Body of pancreas (tissue), 4 donors: ENCODE measurements at regions not wholly inside any gene's neighbourhood (a gene's known extent, or its start where the extent isn't known, plus 50 kb on each side); places are given as distances from the start of the nearest gene placed in this dataset.

Experiments
- ATAC-seq: fragments of 150-250 bp; one replicate; pipeline ENCODE4 v1.9.1; 2016
- DNase-seq, 4 donors: peaks; one replicate each; pipeline ENCODE4 v3.0.0-alpha.2; 2019
- H3K27ac ChIP-seq, 4 donors: fragments of 200-600 bp; sonication (generic); 1 replicate in 3 of 4; 2 replicates in 1 of 4; pipeline versions ENCODE4 v1.5.1 to v1.6.1; 2016 to 2019; ENCODE audit warnings: mild to moderate bottlenecking in 1 of 4, mixed read lengths in 1 of 4, moderate library complexity in 1 of 4
- H3K27me3 ChIP-seq, 2 donors: fragments of 200-600 bp; sonication (generic); one replicate each; pipeline ENCODE4 v1.6.0; 2016; ENCODE audit warnings: mild to moderate bottlenecking in 1 of 2
- H3K36me3 ChIP-seq, 2 donors: fragments of 200-600 bp; sonication (generic); replicated peaks in 1 of 2; 2 replicates each; pipeline ENCODE4 v1.5.1; 2016; ENCODE audit warnings: low read depth in 2 of 2; ENCODE audit not compliant: insufficient read depth in 1 of 2
- H3K4me1 ChIP-seq: fragments of 200-600 bp; sonication (generic); one replicate; pipeline ENCODE4 v1.6.0; 2016
- H3K4me3 ChIP-seq, 2 donors: fragments of 200-600 bp; sonication (generic); 1 replicate in 1 of 2; 2 replicates in 1 of 2; pipeline ENCODE4 v1.5.1; 2016 to 2019
- H3K9me3 ChIP-seq, 3 donors: fragments of 200-600 bp; sonication (generic); 1 replicate in 2 of 3; 2 replicates in 1 of 3; pipeline ENCODE4 v1.5.1; 2016
- CTCF ChIP-seq, 7 experiments: fragments of 450-650 bp in 4 of 7; fragments of 200-600 bp in 3 of 7; sonication (generic) in 3 of 7; IDR thresholded peaks; one replicate each; pipeline ENCODE4 v1.5.1; 2016 to 2019; ENCODE audit warnings: antibody characterized with exemption in 7 of 7
- POLR2A ChIP-seq, 3 donors: fragments of 450-650 bp; IDR thresholded peaks; one replicate each; pipeline ENCODE4 v1.6.1; 2016; ENCODE audit warnings: antibody characterized with exemption in 3 of 3, mild to moderate bottlenecking in 2 of 3
- WGBS, 2 donors: methylation state at CpG; one replicate each; pipeline ENCODE4 v1.1.5; 2017; 5-methylcytosine and 5-hydroxymethylcytosine counted together
- intact Hi-C: fragments of 100-400 bp; cut with DNase I; formaldehyde crosslinking; loops from one replicate; pipeline ENCODE4 v1.15.1; 2023

GRCh38 chr9:29062446-29062845, 1489.2 kb upstream of the C9orf72 start:
- Histone ChIP-seq H3K27me3 (no peaks in the 10 kb centered on the region), H3K36me3 (no peaks in the 10 kb centered on the region), H3K4me3 (no peak overlapping the region), H3K4me1 (no peaks in the 10 kb centered on the region), H3K9me3 (no peaks in the 10 kb centered on the region), H3K27ac (no peak overlapping the region)
- 17% methylated on average over 1 of the region's 1 CpG for WGBS, 2 donors
- ATAC-seq (no peak), DNase-seq (no peak)
- TF ChIP-seq POLR2A (IDR thresholded peaks at IDR 0.05) (no peak), CTCF (IDR thresholded peaks at IDR 0.05) (no peak)
- intact Hi-C loops: no loop called here

GRCh38 chr9:29063031-29063430, 1489.8 kb upstream of the C9orf72 start:
- no peak for ATAC-seq

GRCh38 chr9:29066141-29066640, 1492.9 kb upstream of the C9orf72 start:
- H3K27me3 ChIP-seq: no peaks in the 10 kb centered on the region
- no peak overlapping the region for H3K27ac ChIP-seq
- DNase-seq: no peak
- no peak for ATAC-seq
- TF ChIP-seq POLR2A (IDR thresholded peaks at IDR 0.05): no peak
- no peak for TF ChIP-seq CTCF (IDR thresholded peaks at IDR 0.05)
- intact Hi-C loops: no loop called here
- H3K36me3 ChIP-seq: no peaks in the 10 kb centered on the region
- H3K4me3 ChIP-seq: no peak overlapping the region
- H3K9me3 ChIP-seq: no peaks in the 10 kb centered on the region
- WGBS, 2 donors: 77 to 78% methylated on average over 3 of the region's 3 CpGs
- H3K4me1 ChIP-seq: no peaks in the 10 kb centered on the region

More at GRCh38 chr9:29063031-29063430, 1489.8 kb upstream of the C9orf72 start:
- TF ChIP-seq CTCF (IDR thresholded peaks at IDR 0.05): no peak
- no peak for TF ChIP-seq POLR2A (IDR thresholded peaks at IDR 0.05)
- Histone ChIP-seq H3K36me3 (no peaks in the 10 kb centered on the region), H3K27ac (no peak overlapping the region), H3K4me3 (no peak overlapping the region), H3K9me3 (no peaks in the 10 kb centered on the region), H3K4me1 (no peaks in the 10 kb centered on the region), H3K27me3 (no peaks in the 10 kb centered on the region)
- 33 to 34% methylated on average over 1 of the region's 1 CpG for WGBS, 2 donors
- intact Hi-C loops: no loop called here
- DNase-seq: no peak

GRCh38 chr9:29068461-29068860, 1495.2 kb upstream of the C9orf72 start:
- DNase-seq (no peak), ATAC-seq (no peak)
- Histone ChIP-seq H3K27me3 (no peaks in the 10 kb centered on the region), H3K4me3 (no peak overlapping the region), H3K9me3 (no peaks in the 10 kb centered on the region), H3K27ac (no peak overlapping the region), H3K36me3 (no peaks in the 10 kb centered on the region), H3K4me1 (no peaks in the 10 kb centered on the region)
- TF ChIP-seq CTCF (IDR thresholded peaks at IDR 0.05) (no peak), POLR2A (IDR thresholded peaks at IDR 0.05) (no peak)
- intact Hi-C loops: no loop called here
- WGBS, 2 donors: 21 to 30% methylated on average over 2 of the region's 2 CpGs

GRCh38 chr9:29069376-29069775, 1496.1 kb upstream of the C9orf72 start:
- ATAC-seq: no peak
- Histone ChIP-seq H3K27me3 (no peaks in the 10 kb centered on the region), H3K4me3 (no peak overlapping the region), H3K4me1 (no peaks in the 10 kb centered on the region), H3K9me3 (no peaks in the 10 kb centered on the region), H3K27ac (no peak overlapping the region), H3K36me3 (no peaks in the 10 kb centered on the region)
- TF ChIP-seq CTCF (IDR thresholded peaks at IDR 0.05): no peak
- no peak for TF ChIP-seq POLR2A (IDR thresholded peaks at IDR 0.05)
- intact Hi-C loops: no loop called here
- DNase-seq: no peak
